Cardiac fibroblast (primary cell): ENCODE measurements at regions not wholly inside any gene's neighbourhood (a gene's known extent, or its start where the extent isn't known, plus 50 kb on each side); places are given as distances from the start of the nearest gene placed in this dataset.

Experiments
- DNase-seq, 2 donors: peaks; one replicate each; pipeline versions ENCODE4 v3.0.0 to v3.0.0-alpha.2; 2010; ENCODE audit warnings: low read depth in 2 of 2
- H3K4me3 ChIP-seq, 2 donors: replicated peaks in 1 of 2; 1 replicate in 1 of 2; 2 replicates in 1 of 2; pipeline ENCODE4 v1.5.1; 2011; ENCODE audit warnings: low read depth in 2 of 2, low read length in 2 of 2, mild to moderate bottlenecking in 2 of 2, moderate library complexity in 1 of 2
- TF ChIP-seq, protein P1 (sequence below): IDR thresholded peaks from one replicate; pipeline ENCODE4 v1.5.1; 2011; ENCODE audit warnings: low read depth, mild to moderate bottlenecking, low read length, inconsistent platforms

DNA sequence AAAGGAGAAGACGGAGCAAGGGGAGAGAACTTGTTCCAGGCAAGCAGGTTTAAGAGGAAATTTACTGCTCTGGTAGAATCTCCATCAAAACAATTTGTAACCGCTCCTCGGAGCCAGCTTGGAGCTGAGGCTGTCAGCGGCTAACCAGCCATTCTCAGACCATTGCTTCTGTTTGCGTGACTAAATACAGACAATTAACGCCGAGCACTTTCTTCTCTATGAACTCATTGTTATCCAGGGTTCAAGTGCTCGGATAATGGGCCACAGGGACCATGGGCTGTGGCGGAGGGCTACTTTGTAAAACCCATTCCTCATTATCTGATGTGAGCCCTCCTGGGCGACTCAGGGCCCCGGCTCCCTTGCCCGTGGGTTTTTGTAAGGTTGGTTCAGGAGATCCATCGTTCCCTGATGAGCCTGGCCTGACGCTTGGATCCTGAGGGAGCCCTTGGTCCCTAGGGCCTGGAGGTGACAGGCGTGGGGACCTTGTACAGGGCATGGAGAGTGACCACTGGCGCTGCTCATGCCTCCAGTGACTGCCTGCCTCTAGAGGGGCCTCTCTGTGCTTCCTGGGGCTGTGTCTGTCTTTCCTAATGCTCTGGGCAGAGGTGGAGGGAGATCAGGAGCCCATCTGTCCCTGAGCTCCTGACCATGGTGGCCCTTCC lies 61.5 kb upstream of the ZNF536 start:
- no peak for DNase-seq
- TF ChIP-seq, protein P1, sequence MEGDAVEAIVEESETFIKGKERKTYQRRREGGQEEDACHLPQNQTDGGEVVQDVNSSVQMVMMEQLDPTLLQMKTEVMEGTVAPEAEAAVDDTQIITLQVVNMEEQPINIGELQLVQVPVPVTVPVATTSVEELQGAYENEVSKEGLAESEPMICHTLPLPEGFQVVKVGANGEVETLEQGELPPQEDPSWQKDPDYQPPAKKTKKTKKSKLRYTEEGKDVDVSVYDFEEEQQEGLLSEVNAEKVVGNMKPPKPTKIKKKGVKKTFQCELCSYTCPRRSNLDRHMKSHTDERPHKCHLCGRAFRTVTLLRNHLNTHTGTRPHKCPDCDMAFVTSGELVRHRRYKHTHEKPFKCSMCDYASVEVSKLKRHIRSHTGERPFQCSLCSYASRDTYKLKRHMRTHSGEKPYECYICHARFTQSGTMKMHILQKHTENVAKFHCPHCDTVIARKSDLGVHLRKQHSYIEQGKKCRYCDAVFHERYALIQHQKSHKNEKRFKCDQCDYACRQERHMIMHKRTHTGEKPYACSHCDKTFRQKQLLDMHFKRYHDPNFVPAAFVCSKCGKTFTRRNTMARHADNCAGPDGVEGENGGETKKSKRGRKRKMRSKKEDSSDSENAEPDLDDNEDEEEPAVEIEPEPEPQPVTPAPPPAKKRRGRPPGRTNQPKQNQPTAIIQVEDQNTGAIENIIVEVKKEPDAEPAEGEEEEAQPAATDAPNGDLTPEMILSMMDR: no peak
- no peak overlapping the region for H3K4me3 ChIP-seq

DNA sequence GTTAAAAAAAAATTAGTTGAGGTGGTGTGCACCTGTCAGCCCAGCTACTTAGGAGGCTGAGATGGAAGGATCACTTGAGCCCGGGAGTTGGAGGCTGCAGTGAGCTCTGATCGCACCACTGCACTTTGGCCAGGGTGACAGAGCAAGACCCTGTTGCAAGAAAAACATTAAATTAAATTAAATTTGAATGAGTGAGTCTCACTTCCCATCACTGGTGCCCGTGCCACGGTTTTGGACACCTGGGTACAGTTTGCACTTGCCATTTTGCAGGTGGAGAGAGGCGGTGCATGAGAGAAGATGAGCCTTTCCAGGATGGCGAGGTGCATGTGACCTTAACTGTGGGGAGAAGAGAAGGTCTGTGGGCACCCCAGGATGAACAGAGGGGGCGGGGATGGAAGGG lies 60.3 kb upstream of the ZNF536 start:
- TF ChIP-seq, protein P1: no peak
- no peak for DNase-seq
- H3K4me3 ChIP-seq: no peak overlapping the region

DNA sequence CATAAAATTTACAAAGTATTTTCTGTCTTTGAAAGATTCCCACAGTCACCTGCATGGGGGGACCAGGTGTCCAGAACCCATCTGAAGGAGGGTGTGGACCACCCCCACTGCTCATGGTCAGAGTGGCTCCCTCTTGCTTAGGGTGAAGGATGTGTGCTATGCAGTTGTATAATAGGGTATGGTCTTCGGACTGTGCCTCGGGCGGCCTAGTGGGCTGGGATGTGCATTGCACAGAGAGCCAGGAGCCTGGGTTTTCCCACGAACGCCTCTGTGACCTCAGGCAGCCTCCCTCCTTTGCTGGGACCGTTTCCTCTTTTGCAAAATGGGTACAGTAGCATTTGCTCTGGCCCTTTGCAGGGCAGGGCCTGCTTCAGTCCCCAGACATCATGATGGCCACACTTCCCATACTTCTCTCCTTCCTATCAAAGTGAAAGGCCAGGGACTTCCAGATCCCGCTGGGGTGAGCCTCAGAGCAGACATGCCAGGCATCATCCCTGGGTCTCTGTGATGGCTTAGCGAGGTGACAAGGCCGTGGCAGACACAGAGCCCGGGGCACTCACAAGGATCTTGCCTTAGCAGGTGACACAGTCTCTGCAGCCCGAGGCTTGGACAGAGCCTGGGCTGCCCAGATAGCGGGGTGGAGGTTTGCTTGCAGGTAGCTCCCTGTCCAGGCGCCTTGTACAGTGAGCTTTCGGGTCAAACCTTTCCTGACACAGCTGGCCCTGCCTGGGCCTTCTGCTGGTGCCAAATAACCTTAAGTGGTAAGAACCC lies 59.4 kb upstream of the ZNF536 start:
- no peak overlapping the region for H3K4me3 ChIP-seq
- DNase-seq: no peak
- TF ChIP-seq, protein P1: no peak

DNA sequence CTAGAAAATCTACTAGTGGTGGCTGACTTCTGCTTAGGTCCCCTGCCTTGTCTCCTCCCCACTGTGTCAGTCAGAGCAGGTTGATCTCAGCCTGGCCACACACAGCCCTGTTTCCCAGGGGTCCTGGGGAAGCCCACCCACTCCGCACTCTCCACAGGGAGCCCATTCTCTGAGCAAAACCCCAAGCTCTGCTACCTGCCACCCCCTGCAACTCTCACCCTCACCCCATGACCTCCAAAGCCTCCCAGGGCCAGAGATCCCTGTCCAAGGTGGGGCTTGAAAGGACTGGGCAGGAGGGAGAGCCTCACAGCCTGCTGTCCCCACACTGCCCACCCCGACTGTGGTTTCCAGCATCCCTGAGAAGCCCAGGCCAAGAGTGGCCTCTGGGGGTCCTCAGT lies 58.8 kb upstream of the ZNF536 start:
- no peak for DNase-seq
- TF ChIP-seq, protein P1: no peak
- no peak overlapping the region for H3K4me3 ChIP-seq

DNA sequence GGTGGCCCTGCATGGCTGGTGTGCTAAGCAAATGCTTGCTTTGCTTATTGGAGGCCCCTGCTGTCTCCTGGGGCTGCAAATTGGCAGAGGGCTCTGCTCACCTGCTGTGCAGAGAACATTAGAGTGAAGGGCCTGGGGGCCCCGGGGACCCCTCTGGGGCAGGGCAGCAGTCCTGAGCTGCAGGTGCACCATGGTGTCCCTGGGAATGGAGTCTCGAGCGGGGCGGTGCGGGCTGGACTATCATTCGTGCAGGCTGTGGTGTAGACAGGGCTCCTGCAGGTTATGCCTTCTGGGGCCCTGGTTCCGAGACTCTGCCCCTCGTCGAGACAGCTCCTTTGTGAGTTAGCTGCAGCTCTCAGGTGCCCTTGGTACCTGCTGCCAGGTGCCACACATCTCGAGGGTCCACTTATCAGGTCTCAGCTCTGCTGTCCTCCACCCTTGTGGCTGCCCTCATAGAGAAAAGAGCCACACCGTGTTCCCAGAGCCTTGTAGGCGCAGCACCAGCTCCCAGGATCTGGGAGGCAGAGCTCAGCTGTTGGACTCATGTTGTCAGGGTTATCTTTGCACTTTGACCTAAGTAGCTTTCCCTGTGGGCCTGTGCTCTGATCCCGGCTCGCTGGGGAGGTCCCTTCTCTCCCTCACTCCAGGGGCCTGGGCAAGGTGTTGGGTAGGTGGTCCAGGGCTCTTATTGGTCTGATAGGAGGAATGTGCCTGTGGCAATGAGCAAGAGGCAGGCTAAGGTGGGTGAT lies 58.0 kb upstream of the ZNF536 start:
- H3K4me3 ChIP-seq: no peak overlapping the region
- no peak for DNase-seq
- TF ChIP-seq, protein P1: no peak

DNA sequence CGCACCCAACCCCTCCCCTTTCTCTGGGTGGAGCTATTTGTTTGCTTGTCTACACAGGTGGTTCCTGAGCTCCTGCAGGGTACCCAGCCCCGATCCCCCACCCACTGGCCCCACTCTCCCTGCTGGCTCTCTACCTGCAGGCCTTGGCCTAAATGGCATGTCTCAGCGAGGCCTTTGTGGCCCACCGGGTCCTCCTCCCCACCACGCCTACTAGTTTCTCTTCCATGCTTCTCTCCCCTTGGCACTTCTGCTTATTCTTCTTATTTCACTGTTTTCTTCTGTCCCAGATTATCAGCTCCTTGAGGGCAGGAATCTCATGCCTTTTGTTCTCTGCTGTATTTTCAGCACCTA lies 57.4 kb upstream of the ZNF536 start:
- H3K4me3 ChIP-seq: no peak overlapping the region
- DNase-seq: no peak
- TF ChIP-seq, protein P1: no peak
